Fibroblast of villous mesenchyme (primary cell): ENCODE measurements at regions not wholly inside any gene's neighbourhood (a gene's known extent, or its start where the extent isn't known, plus 50 kb on each side); places are given as distances from the start of the nearest gene placed in this dataset.

Source experiments
- DNase-seq: peaks from one replicate; pipeline ENCODE4 v3.0.0-alpha.2; 2010; ENCODE audit warnings: low read depth
- H3K4me3 ChIP-seq: 2 replicates; pipeline ENCODE4 v1.5.1; 2011; ENCODE audit warnings: low read depth, mild to moderate bottlenecking, low read length
- CTCF ChIP-seq: IDR thresholded peaks from 2 replicates; pipeline ENCODE4 v1.5.1; 2012; ENCODE audit warnings: low read depth, mild to moderate bottlenecking, low read length; ENCODE audit not compliant: insufficient read depth

GRCh38 chr2:21250673-21251072 is 126.9 kb downstream of the TDRD15 start:
- no peak for TF ChIP-seq CTCF
- no peak for DNase-seq
- H3K4me3 ChIP-seq = no peak overlapping the region

- no peak overlapping the region for H3K4me3 ChIP-seq
- TF ChIP-seq CTCF = no peak
- no peak for DNase-seq
Measured at GRCh38 chr2:21251216-21251980, 127.6 kb downstream of the TDRD15 start.

DNA sequence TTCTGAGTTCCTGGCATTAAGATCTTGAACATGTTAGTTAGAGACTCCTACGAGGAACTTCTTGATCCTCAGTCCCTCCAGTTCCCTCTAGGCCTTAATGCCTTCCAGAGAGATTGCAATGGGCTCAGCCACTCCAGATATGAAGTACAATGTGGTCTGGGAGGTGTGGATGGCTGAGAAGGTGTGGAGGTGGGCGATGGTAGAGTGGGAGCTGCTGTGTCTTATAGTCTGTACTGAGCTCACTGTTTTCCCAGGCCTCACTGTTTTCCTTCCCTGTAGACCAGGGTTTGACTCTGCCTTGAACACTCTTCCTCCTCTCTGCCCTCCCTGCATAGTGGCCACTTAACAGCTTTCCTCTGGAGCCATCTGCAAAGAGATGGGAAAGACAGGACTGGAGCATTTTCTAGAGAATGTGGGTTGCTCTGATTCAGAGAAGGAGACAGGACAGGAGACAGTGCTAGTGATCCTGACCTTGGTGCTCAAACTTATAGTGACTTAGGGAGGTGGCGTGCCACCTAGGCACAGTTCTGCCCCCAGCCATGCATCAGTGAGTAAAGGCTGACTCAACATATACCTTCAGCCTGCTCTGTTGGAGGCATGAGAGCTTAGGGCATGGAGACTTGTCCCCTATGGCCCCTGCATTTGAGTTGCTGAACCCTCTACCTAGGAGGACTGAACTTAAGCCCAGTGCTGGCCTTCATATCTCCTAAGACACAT is 129.7 kb downstream of the TDRD15 start:
- DNase-seq = no peak
- no peak for TF ChIP-seq CTCF
- H3K4me3 ChIP-seq = no peak overlapping the region

DNA sequence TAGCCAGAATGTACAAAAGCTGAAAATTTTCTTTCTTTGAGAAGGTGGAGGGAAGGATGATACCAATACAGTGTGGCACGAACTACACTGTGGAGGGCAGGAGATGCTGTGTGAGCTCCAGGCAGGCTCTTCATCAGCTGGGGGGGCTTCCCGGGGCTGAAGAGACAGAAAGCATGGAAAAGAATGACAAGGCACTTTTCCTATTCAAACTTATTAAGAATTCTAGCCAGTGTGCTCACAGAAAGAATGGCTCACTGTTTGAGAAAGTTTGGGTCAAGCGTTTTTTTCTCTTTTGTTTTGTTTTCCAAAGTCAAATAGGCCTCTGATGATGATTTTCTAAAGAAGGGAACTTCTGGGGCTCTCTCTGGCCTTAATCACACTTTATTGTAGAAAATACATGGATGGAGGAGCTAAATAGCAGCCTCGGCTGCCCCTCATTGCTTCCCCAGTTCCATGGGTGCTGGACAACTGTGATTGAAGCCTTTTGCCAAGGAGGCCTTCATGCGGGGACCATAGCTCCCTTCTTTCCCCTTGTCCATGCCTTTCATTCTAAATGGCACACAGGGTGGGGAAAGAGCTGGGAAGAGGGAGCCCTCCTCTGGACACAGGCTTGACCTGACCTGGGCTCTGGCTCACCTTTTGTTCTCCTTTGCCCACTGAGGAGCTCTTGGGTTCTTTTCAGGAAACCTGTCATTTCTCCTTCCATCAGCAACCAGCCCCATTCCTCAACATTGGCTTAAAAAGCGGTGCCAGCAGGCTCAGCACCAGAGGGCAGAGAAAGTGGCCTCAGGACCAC is 130.6 kb downstream of the TDRD15 start:
- TF ChIP-seq CTCF = no peak
- no peak overlapping the region for H3K4me3 ChIP-seq
- no peak for DNase-seq

GRCh38 chr2:21256006-21256405 is 132.2 kb downstream of the TDRD15 start:
- TF ChIP-seq CTCF = no peak
- H3K4me3 ChIP-seq = no peak overlapping the region
- no peak for DNase-seq

GRCh38 chr2:21257621-21258020 is 133.9 kb downstream of the TDRD15 start:
- no peak for DNase-seq
- TF ChIP-seq CTCF = no peak

More at GRCh38 chr2:21257621-21258020, 133.9 kb downstream of the TDRD15 start:
- no peak overlapping the region for H3K4me3 ChIP-seq
